OCI-LY7 (cell line): ENCODE measurements at regions not wholly inside any gene's neighbourhood (a gene's known extent, or its start where the extent isn't known, plus 50 kb on each side); places are given as distances from the start of the nearest gene placed in this dataset.

Experiments
- BruUV-seq: library from RNA; stranded (reverse); fragments of 400-500 nt; replicated peaks from 2 replicates; lab custom pipeline; 2021; lab: Mats Ljungman, UMichigan
- CTCF ChIA-PET: fragments of 300-600 bp; sonication (Branson Sonifier 250); formaldehyde crosslinking; loops from one replicate; lab custom pipeline; 2022; ENCODE audit warnings: antibody characterized with exemption; ENCODE audit not compliant: unreplicated experiment; lab: Charles Lee
- POLR2A ChIA-PET: fragments of 300-600 bp; sonication (Branson Sonifier 250); formaldehyde crosslinking; loops from one replicate; lab custom pipeline; 2022; ENCODE audit warnings: antibody characterized with exemption; lab: Charles Lee
- DNase-seq: peaks from one replicate; pipeline ENCODE4 v3.0.0-alpha.2; 2015; ENCODE audit warnings: low spot score
- H2AFZ ChIP-seq: fragments of 200-600 bp; sonication (generic), shearing (Covaris generic); 2 replicates; pipeline ENCODE4 v1.6.1; 2014; ENCODE audit warnings: mild to moderate bottlenecking, antibody characterized with exemption, low read length, moderate library complexity
- H3K27ac ChIP-seq: fragments of 200-600 bp; sonication (generic); 2 replicates; pipeline ENCODE4 v1.5.1; 2014; ENCODE audit warnings: mixed run types, low read depth, mild to moderate bottlenecking, moderate library complexity, low read length, inconsistent platforms; ENCODE audit not compliant: poor library complexity, severe bottlenecking
- H3K36me3 ChIP-seq: fragments of 200-600 bp; sonication (generic); 2 replicates; pipeline ENCODE4 v1.6.1; 2014; ENCODE audit warnings: mild to moderate bottlenecking, antibody characterized with exemption, low read length, moderate library complexity, mixed read lengths; ENCODE audit not compliant: insufficient read depth
- H3K4me1 ChIP-seq: fragments of 200-600 bp; sonication (generic); 2 replicates; pipeline ENCODE4 v1.5.1; 2014; ENCODE audit warnings: mild to moderate bottlenecking, low read length; ENCODE audit not compliant: insufficient read depth, poor library complexity, severe bottlenecking
- H3K4me2 ChIP-seq: fragments of 200-600 bp; sonication (generic); 2 replicates; pipeline ENCODE4 v1.6.1; 2014; ENCODE audit warnings: mild to moderate bottlenecking, low read length
- H3K4me3 ChIP-seq: fragments of 200-600 bp; sonication (generic); 2 replicates; pipeline ENCODE4 v1.5.1; 2014; ENCODE audit warnings: mild to moderate bottlenecking, low read depth, low read length; ENCODE audit not compliant: poor library complexity, severe bottlenecking
- H3K79me2 ChIP-seq: fragments of 200-600 bp; sonication (generic); 2 replicates; pipeline ENCODE4 v1.6.1; 2016; ENCODE audit warnings: low read depth, mild to moderate bottlenecking, low read length, moderate library complexity, mixed read lengths; ENCODE audit not compliant: insufficient read depth
- H3K9me2 ChIP-seq: fragments of 200-600 bp; sonication (generic); 2 replicates; pipeline ENCODE4 v1.6.1; 2016; ENCODE audit warnings: mild to moderate bottlenecking, low read length, mixed read lengths; ENCODE audit not compliant: insufficient read depth
- H3K9me3 ChIP-seq: fragments of 200-600 bp; sonication (generic); 2 replicates; pipeline ENCODE4 v1.6.1; 2014; ENCODE audit warnings: mild to moderate bottlenecking, mixed run types, low read length, mixed read lengths
- H4K20me1 ChIP-seq: fragments of 200-600 bp; sonication (generic); 2 replicates; pipeline ENCODE4 v1.6.1; 2014; ENCODE audit warnings: mild to moderate bottlenecking, antibody characterized with exemption, low read length, moderate library complexity, mixed read lengths; ENCODE audit not compliant: insufficient read depth
- EZH2phosphoT487 ChIP-seq: fragments of 200-600 bp; sonication (generic); IDR thresholded peaks from 2 replicates; pipeline ENCODE4 v1.6.1; 2018; ENCODE audit warnings: low read depth, borderline replicate concordance, mild to moderate bottlenecking, mixed run types, antibody characterized with exemption, low read length, moderate library complexity, mixed read lengths
- intact Hi-C: fragments of 100-400 bp; cut with micrococcal nuclease; formaldehyde crosslinking; loops from one replicate; pipeline ENCODE4 v1.10.0; 2022; ENCODE audit not compliant: unreplicated experiment
- TF ChIP-seq, protein P1 (sequence below): fragments of 200-600 bp; sonication (generic); conservative IDR thresholded peaks from 2 replicates; pipeline ENCODE4 v1.5.1; 2014; ENCODE audit warnings: mild to moderate bottlenecking, antibody characterized with exemption, low read length, moderate library complexity, mixed read lengths

DNA sequence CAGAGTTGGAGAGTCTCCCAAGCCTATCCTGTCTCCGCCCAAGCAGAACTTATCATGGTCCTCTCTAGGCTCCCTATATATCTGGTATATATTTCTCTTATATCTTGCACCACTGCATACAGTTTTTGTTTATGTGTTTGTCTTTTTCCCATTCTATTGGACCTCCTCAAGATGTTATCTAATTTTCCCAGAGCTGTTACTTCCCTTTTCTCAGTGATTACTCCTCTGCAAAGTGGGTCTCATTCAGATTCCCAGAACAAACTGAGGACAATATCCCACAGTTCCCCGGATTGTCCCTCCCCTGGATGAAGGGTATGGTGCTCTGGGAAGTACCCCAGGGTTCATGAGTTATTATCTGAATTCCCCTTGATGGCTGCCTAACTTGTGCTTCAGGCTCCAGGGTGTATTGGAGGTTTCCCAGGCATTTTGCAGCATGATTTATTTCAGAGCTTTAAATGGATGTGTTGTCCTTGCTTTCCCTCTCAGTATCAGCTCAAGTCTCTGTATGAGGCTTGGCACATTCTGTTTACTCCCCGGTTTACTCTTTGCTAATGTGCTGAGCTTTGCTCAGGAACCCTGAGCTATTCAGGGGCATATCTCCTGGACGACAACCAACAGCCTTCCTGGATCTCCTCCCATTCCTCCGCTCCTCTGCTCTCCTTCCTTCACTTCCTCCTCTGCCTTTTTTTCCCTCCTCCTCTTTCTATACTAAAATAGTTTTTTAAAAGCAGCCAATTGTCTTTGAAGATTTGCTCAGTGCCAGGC, 329.3 kb downstream of the SPRY2 start:
- no peaks in the 10 kb centered on the region for H3K9me2 ChIP-seq
- H3K79me2 ChIP-seq, result no peaks in the 10 kb centered on the region
- BruUV-seq, result no TSS peak
- no peak overlapping the region for H3K27ac ChIP-seq
- CTCF ChIA-PET, result no interaction called here
- intact Hi-C loops, result no loop called here
- H2AFZ ChIP-seq, result no peak overlapping the region
- no peak overlapping the region for H3K4me2 ChIP-seq
- TF ChIP-seq, protein P1, sequence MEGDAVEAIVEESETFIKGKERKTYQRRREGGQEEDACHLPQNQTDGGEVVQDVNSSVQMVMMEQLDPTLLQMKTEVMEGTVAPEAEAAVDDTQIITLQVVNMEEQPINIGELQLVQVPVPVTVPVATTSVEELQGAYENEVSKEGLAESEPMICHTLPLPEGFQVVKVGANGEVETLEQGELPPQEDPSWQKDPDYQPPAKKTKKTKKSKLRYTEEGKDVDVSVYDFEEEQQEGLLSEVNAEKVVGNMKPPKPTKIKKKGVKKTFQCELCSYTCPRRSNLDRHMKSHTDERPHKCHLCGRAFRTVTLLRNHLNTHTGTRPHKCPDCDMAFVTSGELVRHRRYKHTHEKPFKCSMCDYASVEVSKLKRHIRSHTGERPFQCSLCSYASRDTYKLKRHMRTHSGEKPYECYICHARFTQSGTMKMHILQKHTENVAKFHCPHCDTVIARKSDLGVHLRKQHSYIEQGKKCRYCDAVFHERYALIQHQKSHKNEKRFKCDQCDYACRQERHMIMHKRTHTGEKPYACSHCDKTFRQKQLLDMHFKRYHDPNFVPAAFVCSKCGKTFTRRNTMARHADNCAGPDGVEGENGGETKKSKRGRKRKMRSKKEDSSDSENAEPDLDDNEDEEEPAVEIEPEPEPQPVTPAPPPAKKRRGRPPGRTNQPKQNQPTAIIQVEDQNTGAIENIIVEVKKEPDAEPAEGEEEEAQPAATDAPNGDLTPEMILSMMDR, result no peak
- no peak for TF ChIP-seq EZH2phosphoT487
- no peaks in the 10 kb centered on the region for H4K20me1 ChIP-seq
- no peak for DNase-seq
- no peaks in the 10 kb centered on the region for H3K4me1 ChIP-seq
- H3K36me3 ChIP-seq, result no peaks in the 10 kb centered on the region
- H3K9me3 ChIP-seq, result no peaks in the 10 kb centered on the region
- POLR2A ChIA-PET, result interaction anchor here (0.6 kb wide), 1 partner anchor 336 kb away, joined by 3 read pairs; no protein-coding TSS in a partner anchor
- no peak overlapping the region for H3K4me3 ChIP-seq

DNA sequence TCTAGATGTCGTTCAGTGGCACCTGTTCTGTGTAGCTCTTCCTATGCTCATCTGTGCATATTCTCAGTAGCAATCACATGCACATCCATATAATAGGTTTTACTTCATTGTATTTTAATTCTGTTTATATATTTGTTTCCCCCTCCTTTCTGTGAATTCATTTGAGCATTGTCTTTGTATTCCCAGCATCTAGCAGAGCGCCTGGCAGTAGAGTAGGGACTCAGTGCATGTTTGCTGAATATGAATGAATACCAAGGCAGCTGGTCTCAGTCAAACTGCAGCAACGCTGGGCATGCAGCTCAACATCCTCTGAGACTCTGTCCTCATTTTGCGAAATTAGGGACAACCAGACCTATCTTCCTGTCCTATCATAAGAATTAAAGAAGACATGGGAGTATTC, 330.1 kb downstream of the SPRY2 start:
- Histone ChIP-seq H3K9me2 (no peaks in the 10 kb centered on the region), H3K4me1 (no peaks in the 10 kb centered on the region), H3K79me2 (no peaks in the 10 kb centered on the region), H3K36me3 (no peaks in the 10 kb centered on the region), H4K20me1 (no peaks in the 10 kb centered on the region), H3K4me3 (no peak overlapping the region), H3K27ac (no peak overlapping the region), H3K4me2 (no peak overlapping the region), H2AFZ (no peak overlapping the region), H3K9me3 (no peaks in the 10 kb centered on the region)
- POLR2A ChIA-PET, result interaction anchor here (0.5 kb wide), 1 partner anchor 17 kb away, joined by 3 read pairs; no protein-coding TSS in a partner anchor
- CTCF ChIA-PET, result no interaction called here
- TF ChIP-seq EZH2phosphoT487, result no peak
- TF ChIP-seq, protein P1, result no peak
- intact Hi-C loops, result no loop called here
- BruUV-seq, result no TSS peak
- no peak for DNase-seq

DNA sequence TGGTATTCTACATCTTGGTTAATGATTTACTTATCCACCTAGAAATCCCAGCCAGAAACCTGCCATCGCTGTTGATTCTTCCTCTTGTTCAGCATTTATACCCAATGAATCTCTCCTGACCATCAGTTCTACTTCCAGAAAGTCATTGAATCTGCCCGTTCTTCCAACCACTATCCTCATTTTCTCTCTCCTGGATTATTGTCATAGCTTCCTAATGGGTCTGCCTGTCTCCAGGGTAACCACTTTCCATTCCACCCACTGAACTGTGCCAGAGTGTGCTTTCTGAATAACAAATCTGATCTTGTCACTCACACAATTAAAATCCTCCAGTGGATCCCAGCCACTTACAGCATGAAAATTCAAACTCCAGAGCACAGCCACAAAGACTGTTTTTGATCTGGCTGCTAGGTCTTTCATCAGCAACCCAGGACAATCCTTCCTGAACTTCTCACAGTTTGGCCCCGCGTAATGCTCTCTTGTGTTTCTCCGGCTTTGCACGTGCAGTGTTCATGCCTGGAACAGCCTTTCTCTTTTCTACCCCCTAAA, 330.6 kb downstream of the SPRY2 start:
- H3K27ac ChIP-seq, result no peak overlapping the region
- H3K4me3 ChIP-seq, result no peak overlapping the region
- H3K36me3 ChIP-seq, result no peaks in the 10 kb centered on the region
- intact Hi-C loops, result no loop called here
- no peaks in the 10 kb centered on the region for H3K9me3 ChIP-seq
- no peaks in the 10 kb centered on the region for H3K4me1 ChIP-seq
- no peaks in the 10 kb centered on the region for H4K20me1 ChIP-seq
- no peak for TF ChIP-seq EZH2phosphoT487
- TF ChIP-seq, protein P1, result no peak
- ChIA-PET CTCF (no interaction called here), POLR2A (no interaction called here)
- no peak overlapping the region for H2AFZ ChIP-seq
- no peaks in the 10 kb centered on the region for H3K79me2 ChIP-seq
- no peak overlapping the region for H3K4me2 ChIP-seq
- H3K9me2 ChIP-seq, result no peaks in the 10 kb centered on the region
- no TSS peak for BruUV-seq
- DNase-seq, result no peak
